ENCODE measurements at regions not wholly inside any gene's neighbourhood (a gene's known extent, or its start where the extent isn't known, plus 50 kb on each side); places are given as distances from the start of the nearest gene placed in this dataset.

DNA sequence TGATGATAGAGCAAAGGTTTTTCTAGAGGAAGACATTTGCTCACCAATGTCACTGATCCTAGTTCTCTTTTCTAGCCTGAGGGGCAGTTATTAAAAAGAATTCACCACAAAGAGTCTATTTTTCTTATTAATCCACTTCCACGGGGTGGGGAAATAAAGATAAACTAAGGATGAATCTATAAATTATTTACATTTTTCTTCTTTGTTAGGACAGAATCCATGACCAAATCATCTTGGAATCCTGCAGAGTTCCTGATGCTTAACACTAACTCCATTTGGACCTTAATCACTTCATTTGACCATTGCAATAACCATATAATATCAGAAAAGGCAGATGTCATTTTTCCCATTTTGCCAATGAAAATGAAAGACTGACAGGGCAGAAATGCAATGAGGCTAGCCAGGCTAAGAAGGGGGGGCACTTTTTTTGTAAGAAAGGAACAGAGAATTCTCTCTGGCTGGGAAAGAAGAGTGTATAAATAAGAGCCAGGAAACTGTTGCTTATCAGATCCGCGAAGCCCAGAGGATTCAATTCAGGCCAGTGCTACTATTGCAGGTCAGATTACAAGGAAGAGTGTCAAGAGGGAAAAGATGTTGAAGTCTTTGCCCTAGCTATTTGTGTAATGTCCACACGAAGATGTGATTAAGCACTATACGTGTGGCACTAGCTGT, 433.2 kb downstream of the TNS3 start:
- ChIA-PET CTCF (ENCODE audit: unreplicated experiment) (interaction anchor here (1.0 kb wide), 1 partner anchor 30 kb away, joined by 3 read pairs; no protein-coding TSS in a partner anchor), POLR2A (interaction anchor here (0.5 to 1.3 kb wide), 3 partner anchors 8 to 69 kb away, joined by 3 to 5 read pairs (median 4); no protein-coding TSS in a partner anchor)
- Histone ChIP-seq H3K4me1 (ENCODE audit: insufficient read depth, low read length, poor library complexity, severe bottlenecking) (peaks cover 91% of the 10 kb centered on the region), H2AFZ (ENCODE audit: low read length) (peak overlapping the region; percentile 22; the same call in 1 of the 2 replicates), H3K27ac (ENCODE audit: low read depth, low read length, poor library complexity, severe bottlenecking) (peak overlapping the region; percentile 98), H3K4me3 (ENCODE audit: low read depth, low read length, poor library complexity, severe bottlenecking) (peak overlapping the region; percentile 50), H4K20me1 (ENCODE audit: insufficient read depth, low read length) (no peaks in the 10 kb centered on the region), H3K9me2 (ENCODE audit: insufficient read depth, low read length) (no peaks in the 10 kb centered on the region), H3K79me2 (ENCODE audit: insufficient read depth, low read depth, low read length) (peaks cover 46% of the 10 kb centered on the region; the same call in 1 of the 2 replicates), H3K9me3 (ENCODE audit: low read length) (no peaks in the 10 kb centered on the region; the same call in 1 of the 2 replicates), H3K36me3 (ENCODE audit: insufficient read depth, low read length) (peaks cover 45% of the 10 kb centered on the region), H3K4me2 (ENCODE audit: low read length) (peak overlapping the region; percentile 73)
- BruUV-seq (replicated peaks): TSS peak; percentile 46
- DNase-seq (ENCODE audit: low spot score): no peak
- intact Hi-C loops (cut with micrococcal nuclease; ENCODE audit: unreplicated experiment): loop anchor here (2.0 kb wide), 1 partner anchor 36 kb away; no protein-coding TSS in a partner anchor
- TF ChIP-seq EZH2phosphoT487 (IDR thresholded peaks at IDR 0.05; ENCODE audit: borderline replicate concordance, low read depth, low read length): no peak
- TF ChIP-seq, protein P1, sequence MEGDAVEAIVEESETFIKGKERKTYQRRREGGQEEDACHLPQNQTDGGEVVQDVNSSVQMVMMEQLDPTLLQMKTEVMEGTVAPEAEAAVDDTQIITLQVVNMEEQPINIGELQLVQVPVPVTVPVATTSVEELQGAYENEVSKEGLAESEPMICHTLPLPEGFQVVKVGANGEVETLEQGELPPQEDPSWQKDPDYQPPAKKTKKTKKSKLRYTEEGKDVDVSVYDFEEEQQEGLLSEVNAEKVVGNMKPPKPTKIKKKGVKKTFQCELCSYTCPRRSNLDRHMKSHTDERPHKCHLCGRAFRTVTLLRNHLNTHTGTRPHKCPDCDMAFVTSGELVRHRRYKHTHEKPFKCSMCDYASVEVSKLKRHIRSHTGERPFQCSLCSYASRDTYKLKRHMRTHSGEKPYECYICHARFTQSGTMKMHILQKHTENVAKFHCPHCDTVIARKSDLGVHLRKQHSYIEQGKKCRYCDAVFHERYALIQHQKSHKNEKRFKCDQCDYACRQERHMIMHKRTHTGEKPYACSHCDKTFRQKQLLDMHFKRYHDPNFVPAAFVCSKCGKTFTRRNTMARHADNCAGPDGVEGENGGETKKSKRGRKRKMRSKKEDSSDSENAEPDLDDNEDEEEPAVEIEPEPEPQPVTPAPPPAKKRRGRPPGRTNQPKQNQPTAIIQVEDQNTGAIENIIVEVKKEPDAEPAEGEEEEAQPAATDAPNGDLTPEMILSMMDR (conservative IDR thresholded peaks at IDR 0.05; ENCODE audit: low read length): no peak

DNA sequence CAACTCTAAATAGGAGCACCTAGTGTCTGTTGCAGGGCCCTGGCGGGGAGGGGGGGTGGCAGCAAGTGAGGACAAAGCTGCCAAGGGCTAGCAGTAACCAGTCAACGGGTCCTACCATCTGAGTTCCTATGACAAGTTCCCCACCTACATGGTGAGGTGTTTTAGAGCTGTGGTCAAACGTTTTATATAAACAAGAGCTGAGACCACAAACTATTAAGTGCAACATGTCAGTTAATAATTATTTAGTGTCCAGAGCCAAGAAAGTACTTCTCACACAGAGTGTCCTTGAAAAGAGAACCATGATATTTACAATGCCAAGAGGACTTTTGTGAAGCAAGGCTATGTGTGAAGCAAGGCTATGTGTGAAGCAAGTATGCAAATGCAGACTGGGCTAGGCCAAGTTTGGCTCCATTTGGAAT, 434.7 kb downstream of the TNS3 start:
- intact Hi-C loops (cut with micrococcal nuclease; ENCODE audit: unreplicated experiment): no loop called here
- Histone ChIP-seq H4K20me1 (ENCODE audit: insufficient read depth, low read length) (no peaks in the 10 kb centered on the region), H3K79me2 (ENCODE audit: insufficient read depth, low read depth, low read length) (peaks cover 33% of the 10 kb centered on the region; the same call in 1 of the 2 replicates), H3K9me2 (ENCODE audit: insufficient read depth, low read length) (no peaks in the 10 kb centered on the region), H3K36me3 (ENCODE audit: insufficient read depth, low read length) (peaks cover 45% of the 10 kb centered on the region), H3K9me3 (ENCODE audit: low read length) (no peaks in the 10 kb centered on the region; the same call in 1 of the 2 replicates), H3K27ac (ENCODE audit: low read depth, low read length, poor library complexity, severe bottlenecking) (peak overlapping the region; percentile 98), H3K4me3 (ENCODE audit: low read depth, low read length, poor library complexity, severe bottlenecking) (no peak overlapping the region), H3K4me2 (ENCODE audit: low read length) (peak overlapping the region; percentile 35; the same call in 1 of the 2 replicates), H3K4me1 (ENCODE audit: insufficient read depth, low read length, poor library complexity, severe bottlenecking) (peaks cover 91% of the 10 kb centered on the region), H2AFZ (ENCODE audit: low read length) (peak overlapping the region; percentile 53; the same call in 1 of the 2 replicates)
- BruUV-seq (replicated peaks): no TSS peak
- POLR2A ChIA-PET: interaction anchor here (0.6 to 2.5 kb wide), 5 partner anchors 9 to 241 kb away, joined by 4 to 9 read pairs (median 6); no protein-coding TSS in a partner anchor
- CTCF ChIA-PET (ENCODE audit: unreplicated experiment): no interaction called here
- no peak for TF ChIP-seq EZH2phosphoT487 (IDR thresholded peaks at IDR 0.05; ENCODE audit: borderline replicate concordance, low read depth, low read length)
- TF ChIP-seq, protein P1 (conservative IDR thresholded peaks at IDR 0.05; ENCODE audit: low read length): no peak
- no peak for DNase-seq (ENCODE audit: low spot score)
